Mesenchymal stem cell (in vitro differentiated cells and primary cell): ENCODE measurements at regions not wholly inside any gene's neighbourhood (a gene's known extent, or its start where the extent isn't known, plus 50 kb on each side); places are given as distances from the start of the nearest gene placed in this dataset.

Experiments
- DNase-seq: peaks from one replicate; pipeline ENCODE4 v3.0.0-alpha.2; 2013
- H2AFZ ChIP-seq: one replicate; pipeline ENCODE4 v1.6.1; 2013; ENCODE audit warnings: low read depth, mild to moderate bottlenecking, control low read depth, inconsistent platforms, low read length, moderate library complexity
- H2AK5ac ChIP-seq: 2 replicates; pipeline ENCODE4 v1.6.1; 2013; ENCODE audit warnings: low read length, moderate library complexity, mild to moderate bottlenecking, inconsistent platforms; ENCODE audit not compliant: severe bottlenecking
- H2BK120ac ChIP-seq: one replicate; pipeline ENCODE4 v1.6.1; 2013; ENCODE audit warnings: low read depth, mild to moderate bottlenecking, inconsistent platforms, low read length, moderate library complexity
- H2BK12ac ChIP-seq, 2 experiments: one replicate each; pipeline ENCODE4 v1.6.1; 2013; ENCODE audit warnings: inconsistent platforms in 2 of 2, low read length in 2 of 2, mild to moderate bottlenecking in 2 of 2, moderate library complexity in 2 of 2, control low read depth in 1 of 2
- H2BK15ac ChIP-seq: one replicate; pipeline ENCODE4 v1.6.1; 2013; ENCODE audit warnings: mild to moderate bottlenecking, low read depth, inconsistent platforms; ENCODE audit not compliant: poor library complexity, severe bottlenecking
- H2BK5ac ChIP-seq: 2 replicates; pipeline ENCODE4 v1.6.1; 2013; ENCODE audit warnings: low read depth, mild to moderate bottlenecking, low read length, control low read depth, inconsistent platforms; ENCODE audit not compliant: poor library complexity, severe bottlenecking
- H3K14ac ChIP-seq, 2 experiments: one replicate each; pipeline ENCODE4 v1.6.1; 2013; ENCODE audit warnings: inconsistent platforms in 2 of 2, low read length in 2 of 2, control low read depth in 1 of 2, mild to moderate bottlenecking in 1 of 2, moderate library complexity in 1 of 2
- H3K18ac ChIP-seq, 2 experiments: one replicate each; pipeline ENCODE4 v1.6.1; 2013; ENCODE audit warnings: inconsistent platforms in 2 of 2, low read length in 2 of 2, control low read depth in 1 of 2, low read depth in 1 of 2, mild to moderate bottlenecking in 1 of 2
- H3K23ac ChIP-seq, 2 experiments: one replicate each; pipeline ENCODE4 v1.6.1; 2013; ENCODE audit warnings: inconsistent platforms in 2 of 2, low read length in 2 of 2, mild to moderate bottlenecking in 2 of 2, moderate library complexity in 2 of 2, control low read depth in 1 of 2
- H3K27ac ChIP-seq: 2 replicates; pipeline ENCODE4 v1.5.1; 2013; ENCODE audit warnings: mild to moderate bottlenecking, moderate library complexity, low read length, control low read depth, inconsistent platforms; ENCODE audit not compliant: poor library complexity, severe bottlenecking
- H3K27me3 ChIP-seq, 2 experiments: 2 replicates each; pipeline versions ENCODE4 v1.6.1 to v1.7.0; 2013; ENCODE audit warnings: low read length in 2 of 2, mild to moderate bottlenecking in 2 of 2, moderate library complexity in 2 of 2, control low read depth in 1 of 2, inconsistent platforms in 1 of 2; ENCODE audit not compliant: control insufficient read depth in 1 of 2, insufficient read depth in 1 of 2
- H3K36me3 ChIP-seq, 2 experiments: 2 replicates each; pipeline versions ENCODE4 v1.6.1 to v1.7.0; 2013; ENCODE audit warnings: low read length in 2 of 2, control low read depth in 1 of 2, inconsistent platforms in 1 of 2, low read depth in 1 of 2, mild to moderate bottlenecking in 1 of 2; ENCODE audit not compliant: insufficient read depth in 2 of 2, control insufficient read depth in 1 of 2
- H3K4ac ChIP-seq, 2 experiments: one replicate each; pipeline ENCODE4 v1.6.1; 2013; ENCODE audit warnings: inconsistent platforms in 2 of 2, low read length in 2 of 2, mild to moderate bottlenecking in 2 of 2, moderate library complexity in 2 of 2, control low read depth in 1 of 2, low read depth in 1 of 2
- H3K4me1 ChIP-seq: 2 replicates; pipeline ENCODE4 v1.6.1; 2013; ENCODE audit warnings: low read depth, low read length, control low read depth; ENCODE audit not compliant: control insufficient read depth, insufficient read depth
- H3K4me2 ChIP-seq: 2 replicates; pipeline ENCODE4 v1.6.1; 2013; ENCODE audit warnings: low read length, mild to moderate bottlenecking, inconsistent platforms; ENCODE audit not compliant: poor library complexity, severe bottlenecking
- H3K4me3 ChIP-seq, 2 experiments: 2 replicates each; pipeline versions ENCODE4 v1.5.1 to v1.7.0; 2013; ENCODE audit warnings: low read length in 2 of 2, mild to moderate bottlenecking in 2 of 2, control low read depth in 1 of 2, low read depth in 1 of 2; ENCODE audit not compliant: insufficient read depth in 1 of 2
- H3K79me1 ChIP-seq: replicated peaks from 2 replicates; pipeline ENCODE4 v1.6.1; 2013; ENCODE audit warnings: mild to moderate bottlenecking, control low read depth, low read length, inconsistent platforms; ENCODE audit not compliant: poor library complexity, severe bottlenecking
- H3K9ac ChIP-seq: 2 replicates; pipeline ENCODE4 v1.7.0; 2013; ENCODE audit warnings: mild to moderate bottlenecking, low read length, moderate library complexity
- H3K9me3 ChIP-seq: 2 replicates; pipeline ENCODE4 v1.7.0; 2013; ENCODE audit warnings: mild to moderate bottlenecking, low read length; ENCODE audit not compliant: control insufficient read depth
- H4K8ac ChIP-seq: one replicate; pipeline ENCODE4 v1.6.1; 2013; ENCODE audit warnings: inconsistent platforms, mild to moderate bottlenecking, low read length, moderate library complexity
- H4K91ac ChIP-seq: one replicate; pipeline ENCODE4 v1.6.1; 2013; ENCODE audit warnings: mild to moderate bottlenecking, low read length, inconsistent platforms
- WGBS: methylation state at CpG from one replicate; pipeline ENCODE4 v1.1.7; 2013; ENCODE audit warnings: mixed read lengths; 5-methylcytosine and 5-hydroxymethylcytosine counted together

DNA sequence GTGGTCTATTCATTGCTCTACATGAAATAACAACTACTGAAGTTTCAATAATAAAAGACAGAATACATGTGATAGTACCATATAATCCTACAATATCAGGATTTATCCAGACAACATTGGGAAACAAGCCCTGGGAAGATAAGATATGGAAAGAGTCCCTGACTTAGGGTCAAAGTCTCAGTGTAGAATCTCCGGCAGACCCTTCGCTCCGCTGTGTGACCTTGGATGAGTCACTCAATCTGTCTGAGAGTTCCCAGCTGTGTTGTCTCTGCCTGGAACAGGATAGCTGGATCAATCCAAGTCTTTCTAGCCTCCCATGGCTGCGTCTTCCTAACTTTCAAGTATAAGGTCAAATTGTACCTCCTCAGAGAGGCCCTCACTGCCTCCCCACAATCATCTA, 335.9 kb downstream of the TMEM114 start:
- Histone ChIP-seq H2BK12ac (no peak overlapping the region), H3K4me2 (no peak overlapping the region), H3K9me3 (no peaks in the 10 kb centered on the region), H2BK120ac (no peak overlapping the region), H3K36me3 (no peaks in the 10 kb centered on the region), H3K4ac (no peak overlapping the region), H3K18ac (no peak overlapping the region), H2AK5ac (no peak overlapping the region), H3K4me3 (no peak overlapping the region), H3K23ac (no peak overlapping the region), H3K27ac (no peak overlapping the region), H3K9ac (no peak overlapping the region), H2BK5ac (no peak overlapping the region), H3K4me1 (no peaks in the 10 kb centered on the region), H3K14ac (no peak overlapping the region), H3K79me1 (no peaks in the 10 kb centered on the region), H3K27me3 (no peaks in the 10 kb centered on the region), H4K91ac (no peak overlapping the region), H4K8ac (no peak overlapping the region), H2AFZ (no peak overlapping the region), H2BK15ac (no peak overlapping the region)
- DNase-seq: no peak
- 66% methylated on average over 4 of the region's 4 CpGs for whole genome bisulfite sequencing

DNA sequence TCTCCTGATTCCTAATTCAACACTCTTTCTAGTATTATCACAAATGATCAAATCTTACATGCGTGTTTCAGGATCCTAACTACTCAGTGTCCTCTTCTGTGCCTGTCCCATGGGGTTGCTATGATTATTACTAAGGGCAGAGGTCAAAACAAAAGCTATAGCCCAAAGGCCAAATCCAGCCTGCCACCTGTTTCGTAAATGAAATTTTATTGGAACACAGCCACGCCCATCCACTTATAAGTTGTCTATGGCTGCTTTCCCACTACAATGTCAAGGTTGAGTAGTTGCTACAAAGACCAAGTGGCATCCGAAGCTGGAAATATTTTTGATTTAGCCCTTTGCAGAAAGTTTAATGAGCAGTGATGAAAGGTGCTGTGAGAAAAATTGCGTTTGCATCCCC, 336.6 kb downstream of the TMEM114 start:
- Histone ChIP-seq H4K8ac (no peak overlapping the region), H2BK12ac (no peak overlapping the region), H2AK5ac (no peak overlapping the region), H2BK15ac (no peak overlapping the region), H3K23ac (no peak overlapping the region), H3K18ac (no peak overlapping the region), H3K4ac (no peak overlapping the region), H4K91ac (no peak overlapping the region), H3K9ac (no peak overlapping the region), H2AFZ (no peak overlapping the region), H3K27ac (no peak overlapping the region), H3K14ac (no peak overlapping the region), H2BK120ac (no peak overlapping the region), H3K79me1 (no peaks in the 10 kb centered on the region), H3K9me3 (no peaks in the 10 kb centered on the region), H3K36me3 (no peaks in the 10 kb centered on the region), H3K4me2 (no peak overlapping the region), H2BK5ac (no peak overlapping the region), H3K4me3 (no peak overlapping the region), H3K4me1 (no peaks in the 10 kb centered on the region), H3K27me3 (no peaks in the 10 kb centered on the region)
- no peak for DNase-seq
- 73% methylated on average over 5 of the region's 5 CpGs for WGBS

DNA sequence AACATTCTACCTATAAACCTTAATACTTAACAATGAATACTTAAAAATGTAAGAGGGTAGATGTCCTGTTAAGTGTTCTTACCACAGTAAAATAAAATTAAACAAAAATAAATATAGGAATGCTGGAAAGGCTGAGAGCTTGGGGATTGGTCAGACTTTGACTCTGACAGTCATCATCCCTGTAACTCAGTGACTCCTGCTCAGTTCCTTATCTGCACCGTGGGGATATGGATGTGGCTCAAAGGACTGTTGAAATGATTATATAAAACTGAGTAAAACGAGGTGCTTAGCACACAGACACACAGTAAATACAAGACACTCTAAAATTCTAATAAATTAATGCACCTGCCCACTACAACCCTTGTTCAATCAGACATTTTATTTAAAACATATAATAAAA, 338.6 kb downstream of the TMEM114 start:
- H3K79me1 ChIP-seq: no peaks in the 10 kb centered on the region
- H2AFZ ChIP-seq: no peak overlapping the region
- no peak overlapping the region for H3K23ac ChIP-seq
- WGBS: no CpG with 5 or more reads among the region's 2 CpGs
- H3K27me3 ChIP-seq: no peaks in the 10 kb centered on the region
- H2BK12ac ChIP-seq: no peak overlapping the region
- no peak overlapping the region for H3K27ac ChIP-seq
- H2BK15ac ChIP-seq: no peak overlapping the region
- no peak overlapping the region for H3K18ac ChIP-seq
- no peaks in the 10 kb centered on the region for H3K4me1 ChIP-seq
- H4K91ac ChIP-seq: no peak overlapping the region
- DNase-seq: no peak
- H3K4ac ChIP-seq: no peak overlapping the region
- no peak overlapping the region for H4K8ac ChIP-seq
- no peak overlapping the region for H3K9ac ChIP-seq
- no peak overlapping the region for H2AK5ac ChIP-seq
- no peak overlapping the region for H2BK120ac ChIP-seq
- no peaks in the 10 kb centered on the region for H3K9me3 ChIP-seq
- no peaks in the 10 kb centered on the region for H3K36me3 ChIP-seq
- no peak overlapping the region for H2BK5ac ChIP-seq
- no peak overlapping the region for H3K4me3 ChIP-seq
- H3K4me2 ChIP-seq: no peak overlapping the region
- no peak overlapping the region for H3K14ac ChIP-seq

DNA sequence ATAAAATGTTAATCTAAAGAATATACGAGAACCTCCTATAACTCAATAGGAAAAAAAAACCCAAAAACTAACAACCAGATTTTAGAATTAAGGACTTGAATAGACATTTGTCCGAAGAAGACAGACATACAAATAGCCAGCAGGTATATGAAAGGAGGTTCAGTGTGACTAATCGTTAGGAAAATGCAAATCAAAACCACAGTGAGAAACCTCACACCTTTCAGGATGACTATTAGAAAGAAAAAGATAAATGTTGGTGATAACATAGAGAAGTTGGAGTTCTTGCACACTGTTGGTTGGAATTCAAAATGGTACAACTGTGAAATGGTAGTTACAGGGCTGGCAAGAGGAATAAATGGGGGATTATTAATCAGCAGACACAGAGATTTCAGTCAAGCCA, 339.0 kb downstream of the TMEM114 start:
- no peak overlapping the region for H4K91ac ChIP-seq
- no peaks in the 10 kb centered on the region for H3K9me3 ChIP-seq
- no peaks in the 10 kb centered on the region for H3K4me1 ChIP-seq
- no peak overlapping the region for H3K9ac ChIP-seq
- no peak overlapping the region for H2BK5ac ChIP-seq
- 42% methylated on average over 2 of the region's 3 CpGs for WGBS
- no peak overlapping the region for H2BK12ac ChIP-seq
- H3K4me3 ChIP-seq: no peak overlapping the region
- no peak overlapping the region for H3K14ac ChIP-seq
- H2BK15ac ChIP-seq: no peak overlapping the region
- H3K36me3 ChIP-seq: no peaks in the 10 kb centered on the region
- H3K4me2 ChIP-seq: no peak overlapping the region
- H3K18ac ChIP-seq: no peak overlapping the region
- H2AFZ ChIP-seq: no peak overlapping the region
- DNase-seq: no peak
- H3K23ac ChIP-seq: no peak overlapping the region
- no peak overlapping the region for H4K8ac ChIP-seq
- no peaks in the 10 kb centered on the region for H3K79me1 ChIP-seq
- H3K4ac ChIP-seq: no peak overlapping the region
- H2BK120ac ChIP-seq: no peak overlapping the region
- H3K27ac ChIP-seq: no peak overlapping the region
- H3K27me3 ChIP-seq: no peaks in the 10 kb centered on the region
- no peak overlapping the region for H2AK5ac ChIP-seq
